Testis (tissue), 2 donors: ENCODE measurements at regions not wholly inside any gene's neighbourhood (a gene's known extent, or its start where the extent isn't known, plus 50 kb on each side); places are given as distances from the start of the nearest gene placed in this dataset.

Experiments used
- DNase-seq: peaks from one replicate; pipeline ENCODE4 v3.0.0-alpha.2; 2019
- H3K27ac ChIP-seq, 2 donors: fragments of 200-600 bp; sonication (generic); one replicate each; pipeline ENCODE4 v1.5.1; 2019
- H3K27me3 ChIP-seq: fragments of 200-600 bp; sonication (generic); one replicate; pipeline ENCODE4 v1.5.1; 2019
- H3K36me3 ChIP-seq: fragments of 200-600 bp; sonication (generic); one replicate; pipeline ENCODE4 v1.5.1; 2017; ENCODE audit warnings: low read depth; ENCODE audit errors: missing control alignments
- H3K4me1 ChIP-seq: fragments of 200-600 bp; sonication (generic); one replicate; pipeline ENCODE4 v1.5.1; 2019
- H3K4me3 ChIP-seq, 2 donors: fragments of 200-600 bp; sonication (generic); one replicate each; pipeline ENCODE4 v1.5.1; 2017 to 2019
- H3K9me3 ChIP-seq: fragments of 200-600 bp; sonication (generic); one replicate; pipeline ENCODE4 v1.5.1; 2017
- CTCF ChIP-seq, 3 experiments: fragments of 450-650 bp in 2 of 3; fragments of 200-600 bp in 1 of 3; sonication (generic) in 1 of 3; IDR thresholded peaks; one replicate each; pipeline ENCODE4 v1.5.1; 2016 to 2019; ENCODE audit warnings: antibody characterized with exemption in 3 of 3, mild to moderate bottlenecking in 2 of 3, moderate library complexity in 1 of 3
- POLR2A ChIP-seq: fragments of 450-650 bp; IDR thresholded peaks from one replicate; pipeline ENCODE4 v1.6.1; 2017; ENCODE audit warnings: antibody characterized with exemption, mild to moderate bottlenecking, moderate library complexity
- WGBS, 2 donors: methylation state at CpG; one replicate each; pipeline ENCODE4 v1.1.5; 2018; 5-methylcytosine and 5-hydroxymethylcytosine counted together
- intact Hi-C: fragments of 100-400 bp; cut with DNase I; formaldehyde crosslinking; loops from one replicate; pipeline ENCODE4 v1.15.1; 2023; ENCODE audit warnings: low total_unique reads

DNA sequence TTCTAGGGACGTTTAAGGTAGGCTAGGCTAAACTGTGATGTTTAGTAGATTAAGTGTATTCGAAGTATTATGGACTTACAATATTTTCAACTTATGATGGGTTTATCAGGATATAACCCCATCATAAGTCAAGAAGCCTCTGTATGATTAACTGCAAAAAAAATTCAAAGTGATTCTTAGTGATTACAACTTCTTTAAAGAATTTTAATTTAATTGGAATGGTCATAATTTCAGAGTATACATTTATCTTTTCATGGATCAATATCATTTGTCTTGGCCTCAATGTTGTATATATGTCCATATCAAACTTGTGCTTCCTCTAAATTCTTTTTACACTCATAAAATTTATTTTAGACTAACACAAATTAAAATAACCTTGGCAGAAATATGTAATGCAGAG, 183.3 kb upstream of the LRP1B start:
- Histone ChIP-seq H3K4me1 (no peaks in the 10 kb centered on the region), H3K27me3 (no peaks in the 10 kb centered on the region), H3K4me3 (no peak overlapping the region), H3K27ac (no peak overlapping the region), H3K9me3 (no peaks in the 10 kb centered on the region), H3K36me3 (no peaks in the 10 kb centered on the region)
- TF ChIP-seq POLR2A (no peak), CTCF (IDR thresholded peaks at IDR 0.05) (no peak)
- 85 to 86% methylated on average over 2 of the region's 2 CpGs for WGBS, 2 donors
- intact Hi-C loops = no loop called here
- DNase-seq = no peak

GRCh38 chr2:142310530-142310929, 179.7 kb upstream of the LRP1B start:
- Histone ChIP-seq H3K36me3 (no peaks in the 10 kb centered on the region), H3K9me3 (no peaks in the 10 kb centered on the region)

GRCh38 chr2:142308744-142309143, 177.9 kb upstream of the LRP1B start:
- Histone ChIP-seq H3K9me3 (no peaks in the 10 kb centered on the region), H3K27me3 (no peaks in the 10 kb centered on the region), H3K36me3 (no peaks in the 10 kb centered on the region), H3K4me3 (no peak overlapping the region), H3K27ac (no peak overlapping the region), H3K4me1 (no peaks in the 10 kb centered on the region)
- intact Hi-C loops = no loop called here
- no peak for DNase-seq
- no peak for TF ChIP-seq POLR2A

More at GRCh38 chr2:142310530-142310929, 179.7 kb upstream of the LRP1B start:
- Histone ChIP-seq H3K27ac (no peak overlapping the region), H3K4me1 (no peaks in the 10 kb centered on the region), H3K27me3 (no peaks in the 10 kb centered on the region), H3K4me3 (no peak overlapping the region)
- intact Hi-C loops = no loop called here
- TF ChIP-seq POLR2A (no peak), CTCF (IDR thresholded peaks at IDR 0.05) (no peak)
- no peak for DNase-seq

DNA sequence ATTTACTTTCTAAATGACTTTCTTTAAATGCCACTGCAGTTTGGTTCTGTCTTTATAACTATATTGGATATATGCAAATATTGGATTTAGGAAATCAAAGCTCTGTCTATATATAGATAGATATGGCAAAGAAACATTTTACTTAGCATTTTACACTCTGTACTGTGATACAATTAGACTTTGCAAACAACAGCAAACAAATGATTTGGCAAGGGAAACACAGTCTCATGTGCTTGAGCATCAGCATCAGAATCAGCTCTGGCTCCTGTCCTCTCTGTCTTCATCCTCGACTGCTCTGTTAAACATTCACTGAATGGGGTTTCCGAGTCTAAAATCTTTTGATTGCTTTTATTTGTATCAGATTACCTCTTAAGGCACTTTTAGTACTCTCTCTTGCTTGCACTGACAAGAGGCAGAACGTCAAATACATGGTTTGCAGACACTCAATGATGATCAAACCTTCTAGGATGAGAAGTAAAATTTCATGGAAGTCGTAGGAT, 176.8 kb upstream of the LRP1B start:
- WGBS, 2 donors = 61 to 69% methylated on average over 4 of the region's 4 CpGs
- no peaks in the 10 kb centered on the region for H3K27me3 ChIP-seq
- H3K4me3 ChIP-seq = no peak overlapping the region
- no peak for DNase-seq
- no peak overlapping the region for H3K27ac ChIP-seq
- intact Hi-C loops = no loop called here
- TF ChIP-seq CTCF (IDR thresholded peaks at IDR 0.05) = no peak
- TF ChIP-seq POLR2A = no peak
- no peaks in the 10 kb centered on the region for H3K4me1 ChIP-seq
- H3K9me3 ChIP-seq = no peaks in the 10 kb centered on the region
- H3K36me3 ChIP-seq = no peaks in the 10 kb centered on the region

DNA sequence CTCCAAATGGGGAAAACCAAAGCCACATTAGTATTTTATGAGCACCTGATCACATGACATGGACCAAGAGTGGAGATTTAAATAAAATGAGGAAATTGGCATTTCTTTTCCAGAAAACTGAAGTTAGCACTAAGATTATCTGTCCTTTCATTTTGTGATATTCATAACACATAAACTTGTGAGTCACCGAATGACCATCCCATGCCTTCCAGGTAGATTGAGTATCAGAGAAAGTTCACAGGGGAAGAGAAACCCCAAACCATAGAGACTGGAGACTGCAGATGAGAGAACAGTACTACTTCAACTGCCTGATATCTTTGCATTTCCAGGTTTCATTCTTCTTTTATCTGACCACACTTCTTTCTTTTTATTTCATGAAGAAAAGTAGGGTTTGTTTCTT, 176.3 kb upstream of the LRP1B start:
- no peak for TF ChIP-seq POLR2A
- no peak for TF ChIP-seq CTCF (IDR thresholded peaks at IDR 0.05)
- Histone ChIP-seq H3K9me3 (no peaks in the 10 kb centered on the region), H3K27me3 (no peaks in the 10 kb centered on the region), H3K36me3 (no peaks in the 10 kb centered on the region), H3K4me3 (no peak overlapping the region), H3K27ac (no peak overlapping the region), H3K4me1 (no peaks in the 10 kb centered on the region)
- 81 to 84% methylated on average over 1 of the region's 1 CpG for WGBS, 2 donors
- no peak for DNase-seq
- intact Hi-C loops = no loop called here
